ENCODE measurements at regions not wholly inside any gene's neighbourhood (a gene's known extent, or its start where the extent isn't known, plus 50 kb on each side); places are given as distances from the start of the nearest gene placed in this dataset.

GRCh38 chr2:175755656-175756386, 246.2 kb downstream of the LNPK start:
- Histone ChIP-seq H4K20me1 (ENCODE audit: insufficient read depth) (no peaks in the 10 kb centered on the region), H3K4me2 (ENCODE audit: low read length) (no peak overlapping the region), H2AFZ (ENCODE audit: low read depth, low read length, poor library complexity, severe bottlenecking) (no peak overlapping the region), H3K9ac (ENCODE audit: low read length) (no peak overlapping the region), H3K9me2 (ENCODE audit: insufficient read depth) (no peaks in the 10 kb centered on the region), H3K36me3 (ENCODE audit: control insufficient read depth in 1 of 2, insufficient read depth in 2 of 2, low read length in 2 of 2) (no peaks in the 10 kb centered on the region), H3K4me1 (ENCODE audit: control insufficient read depth in 1 of 2, insufficient read depth in 2 of 2, low read length in 2 of 2) (no peaks in the 10 kb centered on the region), H3K79me2 (ENCODE audit: insufficient read depth, low read length) (no peaks in the 10 kb centered on the region), H3K9me3 (ENCODE audit: control insufficient read depth in 1 of 2, insufficient read depth in 1 of 2, low read depth in 1 of 2, low read length in 2 of 2) (no peaks in the 10 kb centered on the region), H3K27ac (ENCODE audit: low read depth, low read length) (no peak overlapping the region), H3K4me3 (replicated peaks in 1 of 2; ENCODE audit: low read depth in 1 of 2, low read length in 2 of 2) (no peak overlapping the region), H3K27me3 (ENCODE audit: insufficient read depth, low read length) (no peaks in the 10 kb centered on the region)
- ChIA-PET RAD21 (ENCODE audit: low non-redundant PET in 1 of 2, low total read pairs in 2 of 2, uncharacterized antibody in 2 of 2, unreplicated experiment in 2 of 2) (no interaction called here), POLR2A (no interaction called here), CTCF (interaction anchor here (0.9 kb wide), 1 partner anchor 65 kb away, joined by 3 read pairs; no protein-coding TSS in a partner anchor)
- no peak for ATAC-seq
- TF ChIP-seq TCF7L2 (IDR thresholded peaks at IDR 0.05; ENCODE audit: borderline replicate concordance, extremely low read depth, insufficient read depth, insufficient read length) (no peak), ZFX (IDR thresholded peaks at IDR 0.05) (no peak), FOSL1 (IDR thresholded peaks at IDR 0.05; ENCODE audit: low read depth) (no peak), ELF1 (IDR thresholded peaks at IDR 0.05; ENCODE audit: borderline replicate concordance, low read depth) (no peak), ATF3 (IDR thresholded peaks at IDR 0.05) (no peak), EZH2phosphoT487 (IDR thresholded peaks at IDR 0.05; ENCODE audit: borderline replicate concordance) (no peak)
- no peak for DNase-seq (ENCODE audit: low read depth, low spot score)
- BruUV-seq (replicated peaks), result no TSS peak
- intact Hi-C loops (cut with micrococcal nuclease), result no loop called here

DNA sequence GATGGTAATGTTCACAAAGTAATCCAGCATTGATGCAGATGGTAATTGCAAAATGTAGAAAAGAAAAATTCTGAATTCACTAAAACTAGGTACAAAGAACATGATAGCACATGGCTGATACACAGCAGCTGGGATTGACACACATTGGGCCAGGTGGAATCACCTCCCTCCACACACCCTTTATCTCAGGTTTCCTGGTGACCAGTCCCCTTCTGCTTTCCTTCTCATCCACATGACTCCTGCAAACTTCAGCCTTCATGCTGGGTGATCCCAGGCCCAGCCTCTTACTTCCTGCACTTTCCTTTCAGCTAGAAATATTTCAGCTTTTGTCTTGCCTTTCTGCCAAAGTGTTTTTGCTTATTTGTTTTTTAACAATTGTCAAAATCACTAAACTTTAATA, 246.9 kb downstream of the LNPK start:
- Histone ChIP-seq H3K4me1 (ENCODE audit: control insufficient read depth in 1 of 2, insufficient read depth in 2 of 2, low read length in 2 of 2) (no peaks in the 10 kb centered on the region), H3K27me3 (ENCODE audit: insufficient read depth, low read length) (no peaks in the 10 kb centered on the region), H3K36me3 (ENCODE audit: control insufficient read depth in 1 of 2, insufficient read depth in 2 of 2, low read length in 2 of 2) (no peaks in the 10 kb centered on the region), H3K9ac (ENCODE audit: low read length) (no peak overlapping the region), H3K79me2 (ENCODE audit: insufficient read depth, low read length) (no peaks in the 10 kb centered on the region), H3K4me3 (replicated peaks in 1 of 2; ENCODE audit: low read depth in 1 of 2, low read length in 2 of 2) (no peak overlapping the region), H3K9me3 (ENCODE audit: control insufficient read depth in 1 of 2, insufficient read depth in 1 of 2, low read depth in 1 of 2, low read length in 2 of 2) (no peaks in the 10 kb centered on the region), H2AFZ (ENCODE audit: low read depth, low read length, poor library complexity, severe bottlenecking) (no peak overlapping the region), H3K4me2 (ENCODE audit: low read length) (no peak overlapping the region), H3K27ac (ENCODE audit: low read depth, low read length) (no peak overlapping the region), H3K9me2 (ENCODE audit: insufficient read depth) (no peaks in the 10 kb centered on the region), H4K20me1 (ENCODE audit: insufficient read depth) (no peaks in the 10 kb centered on the region)
- intact Hi-C loops (cut with micrococcal nuclease), result no loop called here
- ChIA-PET POLR2A (no interaction called here), RAD21 (ENCODE audit: low non-redundant PET in 1 of 2, low total read pairs in 2 of 2, uncharacterized antibody in 2 of 2, unreplicated experiment in 2 of 2) (no interaction called here), CTCF (interaction anchor here (0.9 kb wide), 1 partner anchor 65 kb away, joined by 3 read pairs; no protein-coding TSS in a partner anchor)
- no peak for TF ChIP-seq RAD21 (IDR thresholded peaks at IDR 0.05; ENCODE audit: low read depth)
- no TSS peak for BruUV-seq (replicated peaks)
- ATAC-seq (no peak), DNase-seq (ENCODE audit: low read depth, low spot score) (no peak)
